ENCODE measurements at regions not wholly inside any gene's neighbourhood (a gene's known extent, or its start where the extent isn't known, plus 50 kb on each side); places are given as distances from the start of the nearest gene placed in this dataset.

- Histone ChIP-seq H3K27me3 (ENCODE audit: insufficient read depth, poor library complexity, severe bottlenecking) (no peaks in the 10 kb centered on the region), H3K4me3 (replicated peaks; ENCODE audit: insufficient read depth, low read length) (no peak overlapping the region), H3K27ac (replicated peaks) (no peak overlapping the region)
- TF ChIP-seq CTCF (IDR thresholded peaks at IDR 0.05; ENCODE audit: insufficient read depth, low read length) (no peak), GABPA (IDR thresholded peaks at IDR 0.05; ENCODE audit: low read depth) (no peak), POLR2AphosphoS5 (IDR thresholded peaks at IDR 0.05; ENCODE audit: low read depth) (no peak), REST (IDR thresholded peaks at IDR 0.05; ENCODE audit: insufficient replicate concordance, low read depth) (no peak), SPI1 (IDR thresholded peaks at IDR 0.05; ENCODE audit: borderline replicate concordance, low read depth) (no peak)
- no peak for DNase-seq (ENCODE audit: low read depth in 1 of 2, low spot score in 1 of 2)
Observed at GRCh38 chr2:180609626-180610340, 370.6 kb upstream of the UBE2E3 start.

GRCh38 chr2:180607514-180608049 is 372.8 kb upstream of the UBE2E3 start:
- no peak for DNase-seq (ENCODE audit: low read depth in 1 of 2, low spot score in 1 of 2)
- TF ChIP-seq CTCF (IDR thresholded peaks at IDR 0.05; ENCODE audit: insufficient read depth, low read length) (no peak), SPI1 (IDR thresholded peaks at IDR 0.05; ENCODE audit: borderline replicate concordance, low read depth) (no peak), REST (IDR thresholded peaks at IDR 0.05; ENCODE audit: insufficient replicate concordance, low read depth) (no peak), POLR2AphosphoS5 (IDR thresholded peaks at IDR 0.05; ENCODE audit: low read depth) (no peak), GABPA (IDR thresholded peaks at IDR 0.05; ENCODE audit: low read depth) (no peak)
- Histone ChIP-seq H3K4me3 (replicated peaks; ENCODE audit: insufficient read depth, low read length) (no peak overlapping the region), H3K27ac (replicated peaks) (no peak overlapping the region), H3K27me3 (ENCODE audit: insufficient read depth, poor library complexity, severe bottlenecking) (no peaks in the 10 kb centered on the region)

- Histone ChIP-seq H3K27me3 (ENCODE audit: insufficient read depth, poor library complexity, severe bottlenecking) (no peaks in the 10 kb centered on the region), H3K4me3 (replicated peaks; ENCODE audit: insufficient read depth, low read length) (no peak overlapping the region), H3K27ac (replicated peaks) (no peak overlapping the region)
- TF ChIP-seq GABPA (IDR thresholded peaks at IDR 0.05; ENCODE audit: low read depth): no peak
- TF ChIP-seq CTCF (IDR thresholded peaks at IDR 0.05; ENCODE audit: insufficient read depth, low read length): no peak
- TF ChIP-seq SPI1 (IDR thresholded peaks at IDR 0.05; ENCODE audit: borderline replicate concordance, low read depth): no peak
- DNase-seq (ENCODE audit: low read depth in 1 of 2, low spot score in 1 of 2): peak in 1 of 2 experiments; percentile 22
Observed at GRCh38 chr2:180604077-180604476, 376.3 kb upstream of the UBE2E3 start.
